B cell (primary cell): ENCODE measurements at regions not wholly inside any gene's neighbourhood (a gene's known extent, or its start where the extent isn't known, plus 50 kb on each side); places are given as distances from the start of the nearest gene placed in this dataset.

ENCODE experiments used
- ATAC-seq: fragments of 200-7000 bp; cut with Tn5 transposase; one replicate; pipeline ENCODE4 v1.10.0; 2021; ENCODE audit warnings: low read depth, mild to moderate bottlenecking, moderate number of reproducible peaks, moderate library complexity
- CTCF ChIA-PET: fragments of 350-600 bp; sonication (Branson Sonifier 250); formaldehyde crosslinking; loops from one replicate; lab custom pipeline; 2021; ENCODE audit warnings: antibody characterized with exemption, inconsistent platforms; lab: Charles Lee
- POLR2A ChIA-PET: fragments of 350-600 bp; sonication (Branson Sonifier 250); formaldehyde crosslinking; loops from one replicate; lab custom pipeline; 2021; ENCODE audit warnings: antibody characterized with exemption; lab: Charles Lee
- DNase-seq: peaks from one replicate; pipeline ENCODE4 v3.0.0; 2013
- H2AFZ ChIP-seq: 2 replicates; pipeline ENCODE4 v1.6.1; 2012; ENCODE audit warnings: mild to moderate bottlenecking, low read depth, low read length; ENCODE audit not compliant: insufficient read depth, poor library complexity, severe bottlenecking
- H3K27ac ChIP-seq, 2 donors: 1 replicate in 1 of 2; 2 replicates in 1 of 2; pipeline ENCODE4 v1.5.1; 2012 to 2013; ENCODE audit warnings: low read length in 2 of 2, mild to moderate bottlenecking in 2 of 2, moderate library complexity in 1 of 2
- H3K27me3 ChIP-seq, 4 experiments: fragments of 200-600 bp in 1 of 4; sonication (generic) in 1 of 4; replicated peaks in 1 of 4; 1 replicate in 2 of 4; 2 replicates in 2 of 4; pipeline versions ENCODE4 v1.6.1 to v1.7.0; 2013 to 2016; ENCODE audit warnings: low read length in 3 of 4, mild to moderate bottlenecking in 2 of 4, mixed read lengths in 1 of 4, moderate library complexity in 1 of 4; ENCODE audit not compliant: insufficient read depth in 4 of 4, control insufficient read depth in 3 of 4; ENCODE audit errors: control extremely low read depth in 1 of 4
- H3K36me3 ChIP-seq, 2 experiments: replicated peaks in 1 of 2; 1 replicate in 1 of 2; 2 replicates in 1 of 2; pipeline versions ENCODE4 v1.6.1 to v1.7.1; 2013; ENCODE audit warnings: low read length in 1 of 2; ENCODE audit not compliant: insufficient read depth in 2 of 2, control insufficient read depth in 1 of 2; ENCODE audit errors: control extremely low read depth in 1 of 2, extremely low read depth in 1 of 2
- H3K4me1 ChIP-seq, 2 donors: fragments of 200-600 bp in 1 of 2; sonication (generic) in 1 of 2; 1 replicate in 1 of 2; 2 replicates in 1 of 2; pipeline versions ENCODE4 v1.5.1 to v1.6.1; 2013 to 2017; ENCODE audit warnings: low read length in 2 of 2; ENCODE audit not compliant: control insufficient read depth in 2 of 2, insufficient read depth in 2 of 2
- H3K4me2 ChIP-seq: replicated peaks from 2 replicates; pipeline ENCODE3; 2012; ENCODE audit warnings: mild to moderate bottlenecking, low read depth, low read length; ENCODE audit not compliant: poor library complexity, severe bottlenecking
- H3K4me3 ChIP-seq, 5 experiments: fragments of 200-600 bp in 1 of 5; sonication (generic) in 1 of 5; 1 replicate in 3 of 5; 2 replicates in 2 of 5; pipeline versions ENCODE4 v1.5.1 to v1.7.0; 2011 to 2016; ENCODE audit warnings: low read length in 4 of 5, mild to moderate bottlenecking in 4 of 5, low read depth in 2 of 5, control low read depth in 1 of 5, moderate library complexity in 1 of 5; ENCODE audit not compliant: insufficient read depth in 1 of 5; ENCODE audit errors: control extremely low read depth in 1 of 5, extremely low read depth in 1 of 5
- H3K79me2 ChIP-seq: fragments of 200-600 bp; sonication (generic); one replicate; pipeline ENCODE4 v1.6.0; 2016; ENCODE audit warnings: low read length; ENCODE audit not compliant: control insufficient read depth, insufficient read depth
- H3K9ac ChIP-seq: fragments of 200-600 bp; sonication (generic); 2 replicates; pipeline ENCODE4 v1.6.1; 2017; ENCODE audit warnings: mild to moderate bottlenecking, low read length, moderate library complexity
- H3K9me3 ChIP-seq, 3 donors: one replicate each; pipeline versions ENCODE4 v1.6.1 to v1.7.1; 2013; ENCODE audit warnings: low read length in 2 of 3; ENCODE audit not compliant: control insufficient read depth in 2 of 3, insufficient read depth in 1 of 3; ENCODE audit errors: control extremely low read depth in 1 of 3
- H4K20me1 ChIP-seq: 2 replicates; pipeline ENCODE4 v1.6.0; 2012; ENCODE audit warnings: mild to moderate bottlenecking, low read length; ENCODE audit not compliant: insufficient read depth, control insufficient read depth, poor library complexity, severe bottlenecking
- H3K27ac Mint-ChIP-seq: one replicate; pipeline ENCODE4 v1.8.0; 2021; ENCODE audit warnings: mixed read lengths
- H3K27me3 Mint-ChIP-seq: one replicate; pipeline ENCODE4 v1.8.0; 2021; ENCODE audit warnings: mixed read lengths
- H3K4me1 Mint-ChIP-seq: one replicate; pipeline ENCODE4 v1.8.0; 2021; ENCODE audit warnings: mixed read lengths
- H3K4me3 Mint-ChIP-seq: one replicate; pipeline ENCODE4 v1.8.0; 2021; ENCODE audit warnings: mixed read lengths
- H3K9me3 Mint-ChIP-seq: one replicate; pipeline ENCODE4 v1.8.0; 2022; ENCODE audit warnings: mixed read lengths; ENCODE audit not compliant: insufficient read depth
- CTCF ChIP-seq: fragments of 200-600 bp; IDR thresholded peaks from one replicate; pipeline ENCODE4 v1.8.0; 2022; ENCODE audit warnings: antibody characterized with exemption, mild to moderate bottlenecking
- EZH2 ChIP-seq: IDR thresholded peaks from 2 replicates; pipeline ENCODE4 v1.6.1; 2012; ENCODE audit warnings: borderline replicate concordance, low read depth, mild to moderate bottlenecking, moderate library complexity, low read length; ENCODE audit not compliant: insufficient read depth, poor library complexity, severe bottlenecking
- WGBS: methylation state at CpG from one replicate; pipeline ENCODE4 v1.1.5; 2013; ENCODE audit warnings: missing lambda C conversion rate; ENCODE audit not compliant: insufficient coverage; 5-methylcytosine and 5-hydroxymethylcytosine counted together
- intact Hi-C: fragments of 100-400 bp; cut with micrococcal nuclease; formaldehyde crosslinking; loops from one replicate; pipeline ENCODE4 v1.10.0; 2022

DNA sequence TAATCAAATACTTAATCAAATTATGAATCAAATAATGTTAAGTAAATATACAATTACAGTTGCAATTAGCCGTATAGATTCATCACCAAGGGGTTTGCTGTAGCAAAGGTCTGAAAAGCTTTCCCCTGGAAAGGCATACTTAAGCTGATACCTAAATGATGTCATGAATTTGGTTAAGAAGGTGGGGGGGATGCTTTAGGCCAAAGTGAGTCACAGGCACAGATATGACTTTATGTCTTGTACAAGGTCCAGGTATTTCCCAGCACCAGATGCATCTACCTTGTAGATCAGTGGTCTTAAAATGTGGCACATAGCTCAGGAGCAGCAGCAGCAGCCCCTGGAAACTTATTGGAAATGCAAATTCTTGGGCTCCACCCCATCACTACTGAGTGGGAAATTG, 557.3 kb upstream of the CDH4 start:
- intact Hi-C loops = no loop called here
- Mint-ChIP-seq H3K9me3 (no peaks in the 10 kb centered on the region), H3K4me3 (no peak overlapping the region), H3K27ac (no peak overlapping the region), H3K4me1 (no peaks in the 10 kb centered on the region), H3K27me3 (no peaks in the 10 kb centered on the region)
- Histone ChIP-seq H3K9me3 (peaks cover 0 to 5% (median 0%) of the 10 kb centered on the region in 3 donors), H4K20me1 (no peaks in the 10 kb centered on the region), H2AFZ (no peak overlapping the region), H3K4me1 (no peaks in the 10 kb centered on the region), H3K27me3 (no peaks in the 10 kb centered on the region), H3K4me3 (no peak overlapping the region), H3K36me3 (no peaks in the 10 kb centered on the region), H3K4me2 (no peak overlapping the region), H3K27ac (no peak overlapping the region), H3K9ac (no peak overlapping the region), H3K79me2 (no peaks in the 10 kb centered on the region)
- DNase-seq (no peak), ATAC-seq (no peak)
- ChIA-PET CTCF (no interaction called here), POLR2A (no interaction called here)
- TF ChIP-seq CTCF = no peak
- TF ChIP-seq EZH2 = no peak
- no CpG with 5 or more reads among the region's 1 CpG for WGBS

DNA sequence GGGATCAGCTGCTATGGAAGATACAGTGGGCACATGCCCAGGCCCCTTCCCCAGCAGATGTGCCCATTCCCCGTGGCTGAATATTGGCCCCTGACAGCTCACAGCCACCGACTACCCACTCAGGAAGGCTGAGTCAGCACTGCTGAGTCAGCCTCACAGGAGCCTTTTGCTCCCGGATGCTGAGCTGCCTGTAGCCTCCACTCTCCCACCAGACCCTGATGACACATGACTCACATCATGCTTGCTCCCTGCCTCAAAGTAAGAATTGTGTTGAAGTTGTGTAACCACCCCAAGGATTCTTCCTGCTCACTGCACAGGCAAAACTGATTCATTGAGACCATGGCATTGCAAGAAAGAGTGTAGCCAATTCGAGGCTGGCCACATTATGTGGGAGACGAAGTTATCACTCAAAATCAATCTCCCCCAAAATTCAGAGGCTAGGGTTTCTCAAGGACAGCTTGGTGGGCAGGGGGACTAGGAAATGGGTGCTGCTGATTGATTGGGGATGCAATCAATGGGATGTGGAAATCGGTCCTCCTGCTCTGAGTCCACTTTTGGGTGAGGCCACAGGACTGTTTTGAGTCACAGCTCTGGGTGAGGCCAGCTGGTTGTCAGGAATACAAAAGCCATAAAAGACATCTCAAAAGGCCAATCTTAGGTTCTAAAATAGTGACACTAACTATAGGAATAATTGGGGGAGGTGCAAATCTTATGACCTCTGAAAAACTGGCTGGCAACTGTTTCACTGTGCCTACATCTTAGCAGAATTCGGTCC, 556.6 kb upstream of the CDH4 start:
- 24% methylated on average over 3 of the region's 7 CpGs for WGBS
- H3K27me3 ChIP-seq = no peaks in the 10 kb centered on the region
- POLR2A ChIA-PET = no interaction called here
- no peaks in the 10 kb centered on the region for H3K4me1 ChIP-seq
- H3K27me3 Mint-ChIP-seq = no peaks in the 10 kb centered on the region
- no peak overlapping the region for H2AFZ ChIP-seq
- no peak for TF ChIP-seq CTCF
- intact Hi-C loops = no loop called here
- H3K9me3 Mint-ChIP-seq = no peaks in the 10 kb centered on the region
- H3K4me3 ChIP-seq = no peak overlapping the region
- H3K4me3 Mint-ChIP-seq = no peak overlapping the region
- H3K9ac ChIP-seq = no peak overlapping the region
- no peak for ATAC-seq
- H3K4me2 ChIP-seq = no peak overlapping the region
- no peaks in the 10 kb centered on the region for H3K79me2 ChIP-seq
- H3K27ac ChIP-seq = no peak overlapping the region
- H4K20me1 ChIP-seq = no peaks in the 10 kb centered on the region
- H3K36me3 ChIP-seq = no peaks in the 10 kb centered on the region
- H3K27ac Mint-ChIP-seq = no peak overlapping the region
- CTCF ChIA-PET = no interaction called here
- no peaks in the 10 kb centered on the region for H3K4me1 Mint-ChIP-seq
- no peak for DNase-seq
- peaks cover 0 to 5% (median 0%) of the 10 kb centered on the region in 3 donors for H3K9me3 ChIP-seq
